ENCODE measurements at regions not wholly inside any gene's neighbourhood (a gene's known extent, or its start where the extent isn't known, plus 50 kb on each side); places are given as distances from the start of the nearest gene placed in this dataset.
A peak's percentile ranks its signal among the peaks of the same experiment; 100 is the strongest.

- Histone ChIP-seq H3K4me1 (ENCODE audit: control insufficient read depth, insufficient read depth, low read length, unreplicated experiment) (no peaks in the 10 kb centered on the region), H3K27ac (ENCODE audit: low read depth, low read length) (no peak overlapping the region), H3K27me3 (ENCODE audit: insufficient read depth, low read length) (no peaks in the 10 kb centered on the region), H3K4me3 (ENCODE audit: low read depth, low read length) (no peak overlapping the region), H3K36me3 (ENCODE audit: insufficient read depth, low read length) (no peaks in the 10 kb centered on the region), H3K79me2 (ENCODE audit: control insufficient read depth, insufficient read depth, low read length, unreplicated experiment) (no peaks in the 10 kb centered on the region), H2AFZ (ENCODE audit: low read length, unreplicated experiment) (no peak overlapping the region)
Observed at GRCh38 chr2:56508662-56509061, 324.9 kb downstream of the CCDC85A start.

GRCh38 chr2:56510610-56511009 lies 326.8 kb downstream of the CCDC85A start:
- Histone ChIP-seq H3K36me3 (ENCODE audit: insufficient read depth, low read length) (no peaks in the 10 kb centered on the region), H3K27me3 (ENCODE audit: insufficient read depth, low read length) (no peaks in the 10 kb centered on the region), H3K79me2 (ENCODE audit: control insufficient read depth, insufficient read depth, low read length, unreplicated experiment) (no peaks in the 10 kb centered on the region), H3K4me3 (ENCODE audit: low read depth, low read length) (no peak overlapping the region), H3K27ac (ENCODE audit: low read depth, low read length) (no peak overlapping the region), H3K4me1 (ENCODE audit: control insufficient read depth, insufficient read depth, low read length, unreplicated experiment) (no peaks in the 10 kb centered on the region), H2AFZ (ENCODE audit: low read length, unreplicated experiment) (no peak overlapping the region)

- no peaks in the 10 kb centered on the region for H3K27me3 ChIP-seq (ENCODE audit: insufficient read depth, low read length)
Observed at GRCh38 chr2:56515399-56515798, 331.6 kb downstream of the CCDC85A start.

GRCh38 chr2:56519806-56520205 lies 336.0 kb downstream of the CCDC85A start:
- H2AFZ ChIP-seq (ENCODE audit: low read length, unreplicated experiment), result no peak overlapping the region

More at GRCh38 chr2:56515399-56515798, 331.6 kb downstream of the CCDC85A start:
- Histone ChIP-seq H3K4me1 (ENCODE audit: control insufficient read depth, insufficient read depth, low read length, unreplicated experiment) (no peaks in the 10 kb centered on the region), H3K79me2 (ENCODE audit: control insufficient read depth, insufficient read depth, low read length, unreplicated experiment) (no peaks in the 10 kb centered on the region), H3K4me3 (ENCODE audit: low read depth, low read length) (no peak overlapping the region), H3K27ac (ENCODE audit: low read depth, low read length) (no peak overlapping the region), H3K36me3 (ENCODE audit: insufficient read depth, low read length) (no peaks in the 10 kb centered on the region), H2AFZ (ENCODE audit: low read length, unreplicated experiment) (no peak overlapping the region)

GRCh38 chr2:56522605-56523089 lies 338.9 kb downstream of the CCDC85A start:
- Histone ChIP-seq H3K4me3 (ENCODE audit: low read depth, low read length) (no peak overlapping the region), H3K79me2 (ENCODE audit: control insufficient read depth, insufficient read depth, low read length, unreplicated experiment) (no peaks in the 10 kb centered on the region), H3K27ac (ENCODE audit: low read depth, low read length) (no peak overlapping the region), H3K36me3 (ENCODE audit: insufficient read depth, low read length) (no peaks in the 10 kb centered on the region), H3K4me1 (ENCODE audit: control insufficient read depth, insufficient read depth, low read length, unreplicated experiment) (peaks cover 3% of the 10 kb centered on the region), H3K27me3 (ENCODE audit: insufficient read depth, low read length) (no peaks in the 10 kb centered on the region), H2AFZ (ENCODE audit: low read length, unreplicated experiment) (no peak overlapping the region)

More at GRCh38 chr2:56519806-56520205, 336.0 kb downstream of the CCDC85A start:
- H3K36me3 ChIP-seq (ENCODE audit: insufficient read depth, low read length), result no peaks in the 10 kb centered on the region
- no peaks in the 10 kb centered on the region for H3K79me2 ChIP-seq (ENCODE audit: control insufficient read depth, insufficient read depth, low read length, unreplicated experiment)
- no peak overlapping the region for H3K4me3 ChIP-seq (ENCODE audit: low read depth, low read length)
- H3K27me3 ChIP-seq (ENCODE audit: insufficient read depth, low read length), result no peaks in the 10 kb centered on the region
- no peak overlapping the region for H3K27ac ChIP-seq (ENCODE audit: low read depth, low read length)
- H3K4me1 ChIP-seq (ENCODE audit: control insufficient read depth, insufficient read depth, low read length, unreplicated experiment), result peaks cover 3% of the 10 kb centered on the region

GRCh38 chr2:56523816-56524215 lies 340.0 kb downstream of the CCDC85A start:
- no peaks in the 10 kb centered on the region for H3K36me3 ChIP-seq (ENCODE audit: insufficient read depth, low read length)
- peaks cover 3% of the 10 kb centered on the region for H3K4me1 ChIP-seq (ENCODE audit: control insufficient read depth, insufficient read depth, low read length, unreplicated experiment)
- H3K27me3 ChIP-seq (ENCODE audit: insufficient read depth, low read length), result no peaks in the 10 kb centered on the region
- no peak overlapping the region for H2AFZ ChIP-seq (ENCODE audit: low read length, unreplicated experiment)
- H3K4me3 ChIP-seq (ENCODE audit: low read depth, low read length), result no peak overlapping the region
- H3K79me2 ChIP-seq (ENCODE audit: control insufficient read depth, insufficient read depth, low read length, unreplicated experiment), result no peaks in the 10 kb centered on the region
- no peak overlapping the region for H3K27ac ChIP-seq (ENCODE audit: low read depth, low read length)

GRCh38 chr2:56531668-56532420 lies 348.1 kb downstream of the CCDC85A start:
- H3K79me2 ChIP-seq (ENCODE audit: control insufficient read depth, insufficient read depth, low read length, unreplicated experiment), result no peaks in the 10 kb centered on the region
- no peaks in the 10 kb centered on the region for H3K36me3 ChIP-seq (ENCODE audit: insufficient read depth, low read length)
- no peak overlapping the region for H3K4me3 ChIP-seq (ENCODE audit: low read depth, low read length)
- no peaks in the 10 kb centered on the region for H3K27me3 ChIP-seq (ENCODE audit: insufficient read depth, low read length)
- H3K27ac ChIP-seq (ENCODE audit: low read depth, low read length), result peak overlapping the region; percentile 44
- peaks cover 26% of the 10 kb centered on the region for H3K4me1 ChIP-seq (ENCODE audit: control insufficient read depth, insufficient read depth, low read length, unreplicated experiment)
- H2AFZ ChIP-seq (ENCODE audit: low read length, unreplicated experiment), result peak overlapping the region; percentile 19

GRCh38 chr2:56534321-56534720 lies 350.5 kb downstream of the CCDC85A start:
- Histone ChIP-seq H3K79me2 (ENCODE audit: control insufficient read depth, insufficient read depth, low read length, unreplicated experiment) (no peaks in the 10 kb centered on the region), H3K4me3 (ENCODE audit: low read depth, low read length) (no peak overlapping the region), H3K27me3 (ENCODE audit: insufficient read depth, low read length) (no peaks in the 10 kb centered on the region), H2AFZ (ENCODE audit: low read length, unreplicated experiment) (peak overlapping the region; percentile 9), H3K36me3 (ENCODE audit: insufficient read depth, low read length) (no peaks in the 10 kb centered on the region), H3K4me1 (ENCODE audit: control insufficient read depth, insufficient read depth, low read length, unreplicated experiment) (peaks cover 26% of the 10 kb centered on the region), H3K27ac (ENCODE audit: low read depth, low read length) (peak overlapping the region; percentile 25; the same call in 1 of the 2 replicates)

- Histone ChIP-seq H3K4me3 (ENCODE audit: low read depth, low read length) (no peak overlapping the region), H2AFZ (ENCODE audit: low read length, unreplicated experiment) (no peak overlapping the region), H3K79me2 (ENCODE audit: control insufficient read depth, insufficient read depth, low read length, unreplicated experiment) (no peaks in the 10 kb centered on the region), H3K27me3 (ENCODE audit: insufficient read depth, low read length) (no peaks in the 10 kb centered on the region), H3K27ac (ENCODE audit: low read depth, low read length) (no peak overlapping the region), H3K4me1 (ENCODE audit: control insufficient read depth, insufficient read depth, low read length, unreplicated experiment) (peaks cover 15% of the 10 kb centered on the region), H3K36me3 (ENCODE audit: insufficient read depth, low read length) (no peaks in the 10 kb centered on the region)
Observed at GRCh38 chr2:56537756-56538155, 354.0 kb downstream of the CCDC85A start.

GRCh38 chr2:56539618-56540017 lies 355.8 kb downstream of the CCDC85A start:
- Histone ChIP-seq H3K36me3 (ENCODE audit: insufficient read depth, low read length) (no peaks in the 10 kb centered on the region), H3K27ac (ENCODE audit: low read depth, low read length) (no peak overlapping the region), H3K79me2 (ENCODE audit: control insufficient read depth, insufficient read depth, low read length, unreplicated experiment) (no peaks in the 10 kb centered on the region), H2AFZ (ENCODE audit: low read length, unreplicated experiment) (no peak overlapping the region), H3K4me3 (ENCODE audit: low read depth, low read length) (no peak overlapping the region), H3K4me1 (ENCODE audit: control insufficient read depth, insufficient read depth, low read length, unreplicated experiment) (peaks cover 4% of the 10 kb centered on the region), H3K27me3 (ENCODE audit: insufficient read depth, low read length) (no peaks in the 10 kb centered on the region)

GRCh38 chr2:56540467-56540866 lies 356.7 kb downstream of the CCDC85A start:
- Histone ChIP-seq H3K4me1 (ENCODE audit: control insufficient read depth, insufficient read depth, low read length, unreplicated experiment) (no peaks in the 10 kb centered on the region), H3K27me3 (ENCODE audit: insufficient read depth, low read length) (no peaks in the 10 kb centered on the region), H3K36me3 (ENCODE audit: insufficient read depth, low read length) (no peaks in the 10 kb centered on the region), H3K27ac (ENCODE audit: low read depth, low read length) (no peak overlapping the region), H3K4me3 (ENCODE audit: low read depth, low read length) (no peak overlapping the region), H3K79me2 (ENCODE audit: control insufficient read depth, insufficient read depth, low read length, unreplicated experiment) (no peaks in the 10 kb centered on the region), H2AFZ (ENCODE audit: low read length, unreplicated experiment) (peak overlapping the region; percentile 12)
